GM23338 (cell line): ENCODE measurements at regions not wholly inside any gene's neighbourhood (a gene's known extent, or its start where the extent isn't known, plus 50 kb on each side); places are given as distances from the start of the nearest gene placed in this dataset.

ENCODE experiments used
- EZH2phosphoT487 ChIP-seq: fragments of 200-600 bp; sonication (generic); IDR thresholded peaks from one replicate; pipeline ENCODE4 v1.8.1; 2018; ENCODE audit warnings: antibody characterized with exemption; ENCODE audit not compliant: unreplicated experiment
- POLR2AphosphoS5 ChIP-seq: IDR thresholded peaks from 2 replicates; pipeline ENCODE4 v1.6.1; 2016; ENCODE audit warnings: antibody characterized with exemption, low read depth
- REST ChIP-seq: IDR thresholded peaks from one replicate; pipeline ENCODE4 v1.6.1; 2018; ENCODE audit warnings: antibody characterized with exemption; ENCODE audit not compliant: unreplicated experiment

- TF ChIP-seq EZH2phosphoT487, result no peak
- TF ChIP-seq POLR2AphosphoS5, result no peak
- no peak for TF ChIP-seq REST
Observed at GRCh38 chr3:6524479-6524878, 336.4 kb upstream of the GRM7 start.
